ENCODE measurements at regions not wholly inside any gene's neighbourhood (a gene's known extent, or its start where the extent isn't known, plus 50 kb on each side); places are given as distances from the start of the nearest gene placed in this dataset.

- no peak for DNase-seq (ENCODE audit: low spot score)
Observed at GRCh38 chr5:36355516-36355915, 53.8 kb upstream of the RANBP3L start.

- DNase-seq (ENCODE audit: low spot score): no peak
Observed at GRCh38 chr5:36356915-36357314, 55.2 kb upstream of the RANBP3L start.

- no peak for DNase-seq (ENCODE audit: low spot score)
Observed at GRCh38 chr5:36357391-36357975, 55.8 kb upstream of the RANBP3L start.

- DNase-seq (ENCODE audit: low spot score): no peak
Observed at GRCh38 chr5:36359267-36359666, 57.6 kb upstream of the RANBP3L start.

GRCh38 chr5:36360307-36360706 is 58.6 kb upstream of the RANBP3L start:
- no peak for DNase-seq (ENCODE audit: low spot score)

GRCh38 chr5:36363101-36363500 is 61.4 kb upstream of the RANBP3L start:
- DNase-seq (ENCODE audit: low spot score): no peak

- no peak for DNase-seq (ENCODE audit: low spot score)
Observed at GRCh38 chr5:36363744-36364143, 62.0 kb upstream of the RANBP3L start.

GRCh38 chr5:36364473-36364872 is 62.8 kb upstream of the RANBP3L start:
- DNase-seq (ENCODE audit: low spot score): no peak

- DNase-seq (ENCODE audit: low spot score): no peak
Observed at GRCh38 chr5:36365896-36366295, 64.2 kb upstream of the RANBP3L start.

GRCh38 chr5:36366883-36367282 is 65.2 kb upstream of the RANBP3L start:
- DNase-seq (ENCODE audit: low spot score): no peak

- DNase-seq (ENCODE audit: low spot score): no peak
Observed at GRCh38 chr5:36367524-36367923, 65.8 kb upstream of the RANBP3L start.

GRCh38 chr5:36369219-36369690 is 67.6 kb upstream of the RANBP3L start:
- no peak for DNase-seq (ENCODE audit: low spot score)

GRCh38 chr5:36370073-36370472 is 68.4 kb upstream of the RANBP3L start:
- DNase-seq (ENCODE audit: low spot score): no peak

- no peak for DNase-seq (ENCODE audit: low spot score)
Observed at GRCh38 chr5:36371366-36371765, 69.7 kb upstream of the RANBP3L start.

- no peak for DNase-seq (ENCODE audit: low spot score)
Observed at GRCh38 chr5:36373527-36374086, 71.9 kb upstream of the RANBP3L start.

- DNase-seq (ENCODE audit: low spot score): no peak
Observed at GRCh38 chr5:36374266-36374862, 72.7 kb upstream of the RANBP3L start.

GRCh38 chr5:36377192-36377591 is 75.5 kb upstream of the RANBP3L start:
- no peak for DNase-seq (ENCODE audit: low spot score)

- DNase-seq (ENCODE audit: low spot score): no peak
Observed at GRCh38 chr5:36378551-36378950, 76.8 kb upstream of the RANBP3L start.

GRCh38 chr5:36382890-36383289 is 81.2 kb upstream of the RANBP3L start:
- DNase-seq (ENCODE audit: low spot score): no peak

- DNase-seq (ENCODE audit: low spot score): no peak
Observed at GRCh38 chr5:36383942-36384341, 82.2 kb upstream of the RANBP3L start.

GRCh38 chr5:36384845-36385244 is 83.1 kb upstream of the RANBP3L start:
- DNase-seq (ENCODE audit: low spot score): no peak

- DNase-seq (ENCODE audit: low spot score): no peak
Observed at GRCh38 chr5:36385495-36385894, 83.8 kb upstream of the RANBP3L start.

- no peak for DNase-seq (ENCODE audit: low spot score)
Observed at GRCh38 chr5:36388288-36388687, 86.6 kb upstream of the RANBP3L start.

GRCh38 chr5:36389245-36389644 is 87.5 kb upstream of the RANBP3L start:
- DNase-seq (ENCODE audit: low spot score): no peak

All from HuH-7.5 (cell line).